HS-27A (cell line): ENCODE measurements at regions not wholly inside any gene's neighbourhood (a gene's known extent, or its start where the extent isn't known, plus 50 kb on each side); places are given as distances from the start of the nearest gene placed in this dataset.

ENCODE experiments used
- DNase-seq: peaks from one replicate; pipeline ENCODE4 v3.0.0-alpha.2; 2012; ENCODE audit warnings: low read depth, missing footprints

DNA sequence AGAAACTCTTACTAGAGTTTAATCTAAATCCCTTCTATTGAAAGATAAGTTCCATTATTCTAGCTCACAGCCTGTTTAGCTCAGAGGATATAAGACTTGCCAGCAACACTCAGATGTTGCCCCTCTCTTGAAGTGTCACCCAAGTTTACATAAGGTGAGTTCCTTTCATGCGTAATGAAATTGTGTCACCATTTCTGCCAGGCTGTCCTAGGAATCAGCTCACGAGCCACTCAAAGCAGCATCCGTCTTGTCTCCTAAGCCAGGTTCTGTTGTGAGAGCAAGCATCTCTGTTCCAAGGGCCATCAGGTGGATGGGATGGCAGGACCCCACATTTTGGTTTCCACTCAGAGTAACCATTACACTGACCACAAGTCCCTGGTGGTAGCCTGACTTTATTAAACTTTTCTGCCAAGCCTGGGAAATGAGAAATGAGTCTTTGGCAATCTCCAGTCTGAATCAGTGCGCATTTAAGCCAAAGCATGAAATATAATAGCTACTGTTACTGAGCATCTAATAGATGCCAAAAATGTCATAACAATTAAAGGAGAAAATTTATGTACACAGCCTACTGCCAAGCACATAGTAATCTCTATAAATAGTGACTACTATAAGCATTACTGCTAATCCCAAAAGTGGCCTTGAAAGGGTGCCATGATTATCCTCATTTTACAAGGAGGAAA, 179.6 kb upstream of the MIR17HG start:
- DNase-seq: no peak

DNA sequence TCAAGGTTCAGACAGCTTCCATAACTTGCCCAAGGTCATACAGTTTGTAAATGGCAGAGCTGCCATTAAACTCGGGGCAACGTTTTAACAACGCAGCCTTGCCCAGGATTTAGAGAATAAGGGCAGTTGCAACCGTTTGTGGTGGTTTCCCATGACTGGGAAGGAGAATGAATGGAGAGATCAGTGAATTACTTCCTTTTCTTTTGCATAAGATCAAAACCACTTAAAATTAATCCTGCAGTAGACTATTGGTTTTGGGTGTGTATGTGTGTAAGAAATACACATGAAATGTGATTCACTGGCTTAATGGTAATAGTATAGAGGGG, 179.1 kb upstream of the MIR17HG start:
- DNase-seq: no peak

DNA sequence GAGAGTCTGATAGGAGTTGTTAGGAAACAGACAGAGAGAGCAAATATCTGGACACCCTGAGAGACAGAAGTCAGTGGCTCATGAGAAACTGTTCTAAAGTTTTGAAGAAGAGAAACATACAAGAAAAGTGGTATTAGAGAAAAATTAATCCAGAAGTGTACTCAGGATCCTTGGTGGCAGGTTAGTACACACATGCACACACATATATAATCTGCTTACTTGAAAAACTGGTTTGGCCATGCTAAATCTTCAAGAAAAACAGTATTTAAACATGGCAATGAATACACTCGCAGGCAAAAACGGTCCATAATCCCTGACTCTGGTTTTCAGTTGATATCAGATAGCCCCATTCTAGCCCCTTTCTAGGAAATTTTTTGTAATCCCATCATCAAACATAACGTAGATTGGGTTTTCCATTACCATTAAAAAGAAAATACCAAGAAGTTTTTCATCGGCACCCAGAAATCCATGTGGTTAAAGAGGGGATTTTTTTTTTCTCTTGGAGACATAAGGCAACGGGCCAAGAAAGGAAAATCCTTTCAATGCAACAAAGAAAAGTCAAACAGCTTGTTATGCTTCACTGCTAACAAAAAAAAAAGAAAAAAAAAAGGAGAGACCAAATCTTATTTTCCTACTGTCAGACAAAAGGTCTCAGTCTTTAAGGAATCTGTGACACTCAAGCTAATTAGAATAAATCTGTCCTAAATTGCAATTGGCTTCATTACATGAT, 178.0 kb upstream of the MIR17HG start:
- no peak for DNase-seq

DNA sequence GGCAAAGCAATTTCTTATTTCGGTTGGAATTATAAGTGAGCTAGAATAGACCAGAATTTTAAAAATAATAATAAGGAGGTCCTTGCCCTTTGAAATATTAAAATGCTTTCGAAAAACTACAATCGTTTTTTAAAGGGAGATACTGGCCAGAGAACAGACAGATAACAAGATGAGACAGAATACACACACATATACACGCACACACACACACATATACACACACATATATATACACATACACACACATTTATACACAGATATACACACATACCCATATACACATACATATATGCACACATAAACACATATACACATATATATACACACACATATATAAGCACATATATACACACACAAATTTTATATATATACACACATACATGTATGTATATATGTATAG, 175.3 kb upstream of the MIR17HG start:
- DNase-seq: no peak

DNA sequence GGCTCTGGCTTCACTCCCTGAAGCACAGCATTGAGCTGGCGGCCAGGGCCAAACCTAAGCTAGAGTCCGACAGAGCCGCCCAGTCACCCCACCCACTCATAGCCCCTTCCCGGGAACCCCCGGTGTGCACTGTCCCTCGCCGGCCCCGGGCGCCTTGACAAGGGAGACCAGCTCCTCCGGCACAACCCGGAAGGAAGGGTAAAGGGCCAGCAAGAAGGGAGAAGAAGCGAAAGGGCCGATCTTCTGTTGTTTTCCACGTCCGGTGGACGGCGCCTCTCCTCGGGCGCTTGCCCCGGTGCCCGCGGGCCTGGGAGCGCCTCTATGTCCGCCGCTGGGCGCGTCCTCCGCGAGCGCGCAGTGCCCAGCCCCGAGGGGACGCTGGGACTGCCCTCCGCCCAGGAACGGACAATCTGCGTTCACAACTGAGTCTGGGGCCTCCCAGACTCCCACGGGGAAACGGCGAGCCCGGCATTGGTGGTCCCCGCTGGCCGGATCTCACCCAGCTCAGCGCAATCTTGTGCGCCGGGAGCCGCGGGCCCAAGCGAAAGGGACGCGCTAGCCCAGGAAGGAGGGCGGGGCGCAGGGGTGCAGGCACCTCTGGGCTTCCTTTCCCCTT, 172.5 kb upstream of the MIR17HG start:
- no peak for DNase-seq

DNA sequence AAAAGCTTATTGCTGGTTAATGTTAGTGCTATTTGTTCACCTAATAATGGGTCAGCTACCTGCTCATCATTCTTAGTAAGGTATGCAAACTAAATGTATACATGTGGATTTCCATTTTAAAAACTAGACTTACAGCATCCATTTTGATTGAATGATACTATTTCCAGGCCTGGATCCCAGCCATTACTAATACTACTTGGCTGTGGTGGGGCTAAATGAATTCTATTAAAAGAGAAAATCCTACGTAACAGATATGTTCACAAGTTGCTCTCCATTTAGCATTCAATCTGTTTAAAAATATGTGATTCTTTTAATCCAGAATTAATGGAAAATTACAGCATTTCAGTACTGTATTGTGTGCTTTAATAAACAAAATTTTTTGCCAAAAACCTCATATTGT, 169.4 kb upstream of the MIR17HG start:
- DNase-seq: no peak

DNA sequence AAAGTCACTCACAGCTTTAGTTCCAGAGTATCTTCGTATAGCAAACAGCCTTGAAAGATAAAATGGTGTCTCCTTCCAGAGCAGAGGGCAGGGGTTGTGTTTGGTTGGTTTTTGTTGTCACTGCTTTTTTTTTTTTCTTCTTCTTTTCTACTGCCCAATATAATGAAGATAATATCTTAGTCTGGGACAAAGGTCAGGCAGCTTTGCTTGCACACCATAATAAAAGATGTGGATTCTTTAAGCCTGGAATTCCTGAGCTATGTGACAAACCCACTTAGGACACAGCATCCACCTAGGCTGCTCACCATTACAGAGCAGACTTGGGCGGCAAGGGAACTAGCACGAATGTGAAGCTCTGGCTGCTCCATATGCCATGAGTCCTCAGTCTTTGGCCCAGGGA, 165.6 kb upstream of the MIR17HG start:
- DNase-seq: no peak

DNA sequence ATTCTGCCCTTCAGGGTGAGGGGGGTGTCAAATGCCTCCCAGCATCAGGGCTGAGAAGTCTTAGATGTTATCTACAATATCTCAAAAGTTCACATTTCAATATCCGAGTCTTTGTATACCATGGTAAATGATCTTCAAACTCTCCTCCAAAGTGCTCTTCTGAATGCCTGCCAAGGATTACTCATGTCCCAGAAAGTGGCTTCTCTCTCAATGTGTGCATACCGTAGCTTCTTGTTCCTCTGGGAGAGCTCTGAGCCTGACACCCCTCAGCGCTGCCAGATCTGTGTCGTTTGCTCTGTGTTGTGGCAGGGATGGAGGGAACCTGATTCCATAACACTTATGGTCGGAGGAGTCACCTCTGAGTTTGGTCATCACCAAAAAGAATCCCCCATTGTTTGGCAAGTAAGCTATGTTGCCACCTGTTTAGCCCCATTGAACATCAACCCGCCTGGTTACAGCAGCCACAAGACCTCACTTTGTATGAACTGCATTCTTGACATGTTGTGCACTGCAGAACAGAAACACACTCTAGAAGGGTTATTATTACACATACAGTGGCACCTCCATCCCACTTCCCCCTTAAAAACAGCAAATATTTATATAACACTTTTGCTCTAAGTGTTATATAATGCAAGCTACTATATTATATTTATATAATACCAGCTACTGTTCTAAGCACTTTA, 163.1 kb upstream of the MIR17HG start:
- DNase-seq: no peak

DNA sequence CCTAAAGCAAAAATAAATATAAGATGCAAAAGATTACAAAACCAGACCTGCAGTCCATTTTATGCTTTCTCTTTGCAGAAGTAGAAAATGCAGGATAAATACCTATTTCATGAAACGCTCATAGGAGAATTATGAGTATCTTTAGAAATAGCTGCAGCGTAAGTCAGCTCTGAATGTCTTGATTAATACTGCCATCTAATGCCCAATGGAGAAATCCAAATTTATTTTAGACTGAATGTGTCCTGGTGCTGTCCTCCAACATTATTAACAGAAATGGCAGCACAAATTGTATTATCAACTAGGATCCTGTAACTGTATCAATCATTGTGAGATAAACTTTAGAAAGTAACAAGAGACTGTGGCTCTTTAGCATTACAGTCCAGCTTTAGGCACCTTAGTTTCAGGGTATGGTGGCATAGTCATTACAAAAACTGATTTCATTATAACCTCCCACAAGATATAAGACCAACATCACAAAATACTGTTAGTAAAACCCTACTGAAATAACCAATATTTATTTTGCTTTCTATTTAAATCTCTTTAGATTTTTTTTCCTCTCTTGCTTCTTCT, 162.1 kb upstream of the MIR17HG start:
- DNase-seq: no peak

DNA sequence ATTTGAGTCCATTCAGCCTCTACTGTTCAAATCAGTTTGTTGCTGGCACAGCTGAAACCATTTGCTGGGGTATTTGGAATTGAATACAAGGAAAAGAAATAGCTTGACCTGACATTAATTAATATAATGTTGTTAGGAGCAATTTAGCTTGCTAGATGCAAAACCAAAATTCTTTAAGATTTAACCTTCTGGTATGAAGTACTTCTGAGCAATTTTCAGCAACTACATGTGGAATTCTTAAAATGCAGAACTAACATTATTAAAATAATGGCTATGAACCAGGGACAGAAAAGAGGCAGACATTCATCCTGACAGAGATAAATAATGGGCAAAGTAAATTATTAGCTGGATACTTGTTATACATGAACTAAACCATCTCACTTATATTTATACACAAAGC, 160.0 kb upstream of the MIR17HG start:
- no peak for DNase-seq

DNA sequence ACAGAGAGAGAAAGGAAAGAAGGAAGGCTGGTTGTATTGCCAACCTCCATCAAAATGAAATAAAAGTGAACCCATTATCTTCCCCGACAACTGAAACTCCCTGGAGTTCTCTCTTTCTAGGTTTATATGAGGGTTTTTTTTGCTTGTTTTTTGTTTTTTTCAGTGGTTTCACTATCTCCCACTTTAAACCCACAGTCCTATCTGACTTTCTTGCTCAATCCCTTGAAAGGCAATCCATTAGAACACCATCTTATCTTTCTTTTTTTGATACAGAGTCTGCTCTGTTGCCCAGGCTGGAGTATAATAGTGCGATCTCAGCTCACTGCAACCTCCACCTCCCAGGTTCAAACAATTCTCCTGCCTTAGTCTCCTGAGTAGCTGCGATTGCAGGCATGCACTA, 158.0 kb upstream of the MIR17HG start:
- no peak for DNase-seq

DNA sequence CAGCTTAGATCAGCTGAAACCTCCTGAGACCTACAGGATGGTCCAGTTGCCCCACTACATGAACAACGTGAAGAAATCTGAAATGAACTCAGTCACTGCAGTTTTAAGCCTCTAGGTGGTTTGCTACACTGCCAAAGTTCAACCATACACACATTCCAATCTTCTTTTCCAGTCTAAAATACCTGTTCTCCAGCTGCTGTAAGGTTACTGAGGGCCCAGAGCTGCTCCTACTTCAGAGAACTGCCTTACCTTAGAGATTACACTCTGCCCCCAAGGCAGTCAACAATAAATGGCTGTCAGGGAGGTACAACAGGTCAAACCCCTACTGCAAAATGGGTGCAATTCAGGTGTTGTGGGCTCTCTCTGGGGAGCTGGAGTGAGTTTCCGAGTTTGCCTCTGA, 154.1 kb upstream of the MIR17HG start:
- no peak for DNase-seq

DNA sequence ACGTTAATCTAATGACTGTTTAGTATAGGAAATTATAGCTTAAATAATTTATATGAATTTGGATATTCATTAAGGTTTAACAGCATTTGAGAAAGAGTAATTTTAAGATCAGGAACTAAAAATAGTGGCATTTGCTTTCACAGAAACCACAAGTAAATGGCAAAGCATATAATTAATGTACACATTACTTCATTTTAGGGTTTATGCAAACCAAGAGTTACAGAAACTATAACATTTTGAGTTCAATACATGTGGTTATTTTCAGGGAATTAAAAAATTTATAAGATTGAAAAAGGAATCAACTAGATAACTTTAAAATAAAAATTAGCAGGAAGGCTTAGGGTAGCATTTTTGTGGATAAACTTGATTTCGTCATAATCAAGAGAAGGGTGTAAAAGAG, 151.7 kb upstream of the MIR17HG start:
- DNase-seq: no peak

DNA sequence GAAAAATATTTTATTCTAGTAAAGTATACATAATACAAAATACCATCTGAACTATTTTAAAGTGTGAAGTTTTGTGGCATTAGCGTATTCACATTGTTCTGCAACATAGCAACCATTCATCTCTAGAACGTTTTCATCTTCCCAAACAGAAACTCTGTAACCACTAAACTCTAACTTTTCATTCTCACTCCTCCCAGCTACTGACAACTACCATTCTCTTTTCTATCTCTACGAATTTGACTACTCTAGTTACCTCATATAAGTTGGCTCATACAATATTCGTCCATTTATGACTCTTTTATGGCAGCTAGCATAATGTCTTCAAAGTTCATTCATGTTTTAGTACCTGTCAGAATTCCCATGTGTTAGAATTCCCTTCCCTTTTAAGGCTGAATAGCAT, 150.5 kb upstream of the MIR17HG start:
- DNase-seq: no peak

DNA sequence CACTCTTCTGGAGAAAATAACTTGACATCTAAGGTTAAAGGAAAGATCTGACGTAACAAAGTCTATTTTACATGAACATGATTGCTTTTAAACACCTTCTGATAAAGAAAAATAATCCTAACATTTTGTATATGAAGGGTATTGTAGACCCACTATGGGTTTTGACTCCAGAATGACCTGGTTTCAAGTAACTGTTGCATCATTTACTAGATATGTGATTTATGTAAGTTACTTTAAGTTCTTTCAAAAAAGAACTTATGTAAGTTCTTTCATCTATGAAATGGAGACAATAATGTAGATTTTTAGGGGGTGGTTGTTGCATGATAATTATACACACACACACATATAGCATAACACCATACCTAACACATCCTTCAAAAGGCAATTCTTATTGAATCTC, 147.6 kb upstream of the MIR17HG start:
- DNase-seq: no peak

DNA sequence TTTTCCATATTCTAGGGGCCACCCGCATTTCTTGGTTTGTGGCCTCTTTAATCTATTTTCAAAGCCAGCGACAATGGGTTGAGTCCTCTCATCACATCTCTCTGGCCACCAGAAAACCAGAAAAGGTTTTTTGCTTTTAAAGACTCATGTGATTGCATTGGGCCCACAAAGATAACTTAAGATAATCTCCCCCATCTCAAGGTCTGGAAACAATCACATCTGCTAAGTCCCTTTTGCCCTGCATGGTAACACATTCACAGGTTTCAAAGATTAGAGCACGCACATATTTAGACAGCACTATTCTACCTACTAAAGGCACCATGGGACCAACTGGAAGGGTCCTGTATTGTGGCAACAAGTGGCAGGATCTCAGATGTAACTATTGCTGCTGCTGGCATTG, 147.0 kb upstream of the MIR17HG start:
- no peak for DNase-seq

DNA sequence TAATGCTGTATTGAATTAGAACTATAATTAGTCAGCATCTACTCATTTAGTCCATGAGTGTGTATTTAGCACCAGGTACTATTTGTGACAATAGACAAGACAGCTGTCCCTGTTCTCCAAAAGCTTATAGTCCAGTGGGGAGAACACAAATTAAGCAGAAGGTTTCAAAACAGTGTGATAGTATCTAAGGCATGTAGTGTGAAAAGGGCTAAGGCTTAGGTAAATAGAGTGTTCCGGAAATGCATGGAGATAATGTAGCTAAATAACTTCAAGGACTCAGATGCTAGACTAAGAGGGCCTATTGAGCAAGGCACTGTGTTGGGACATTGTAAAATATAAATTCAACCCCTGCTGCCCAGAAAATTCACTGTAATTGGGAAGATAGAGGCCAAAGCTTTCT, 144.1 kb upstream of the MIR17HG start:
- no peak for DNase-seq

DNA sequence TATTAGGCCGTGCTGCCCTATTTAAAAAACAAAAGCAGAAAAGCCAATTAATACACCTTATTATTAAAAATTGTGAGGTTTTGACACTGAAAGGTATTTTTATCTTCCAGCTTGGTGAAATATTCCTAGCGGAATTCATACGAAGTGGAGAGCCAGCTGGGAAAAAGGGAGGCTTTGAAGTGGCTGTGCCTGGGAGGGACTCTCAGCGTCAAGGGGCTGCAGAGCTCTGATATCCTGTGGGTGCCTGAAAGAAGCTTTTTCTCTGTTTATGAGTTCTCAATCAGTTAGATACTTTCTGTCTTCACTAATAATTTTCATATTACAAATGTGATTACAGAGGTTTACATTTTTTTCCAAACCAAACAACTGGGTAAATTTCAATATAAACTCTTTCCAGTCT, 140.2 kb upstream of the MIR17HG start:
- no peak for DNase-seq

DNA sequence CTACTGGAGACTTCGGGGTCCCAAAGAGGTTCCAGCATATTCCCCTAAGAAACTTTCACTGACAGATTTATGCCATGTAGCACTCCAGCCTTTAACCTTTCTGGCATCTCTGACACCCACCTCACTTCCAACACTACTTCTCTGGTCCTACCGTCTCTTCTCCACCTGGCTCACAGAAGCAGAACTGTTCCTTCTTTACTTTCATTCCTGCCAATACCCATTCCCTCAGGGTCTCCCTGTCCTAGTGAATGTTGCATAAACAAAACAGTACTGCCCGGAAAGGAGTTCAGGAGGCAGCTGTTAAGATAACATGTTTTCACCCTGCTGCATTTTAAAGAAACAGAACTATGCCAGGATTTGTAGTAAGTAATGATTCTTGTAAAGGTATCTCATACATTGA, 136.0 kb upstream of the MIR17HG start:
- DNase-seq: no peak

DNA sequence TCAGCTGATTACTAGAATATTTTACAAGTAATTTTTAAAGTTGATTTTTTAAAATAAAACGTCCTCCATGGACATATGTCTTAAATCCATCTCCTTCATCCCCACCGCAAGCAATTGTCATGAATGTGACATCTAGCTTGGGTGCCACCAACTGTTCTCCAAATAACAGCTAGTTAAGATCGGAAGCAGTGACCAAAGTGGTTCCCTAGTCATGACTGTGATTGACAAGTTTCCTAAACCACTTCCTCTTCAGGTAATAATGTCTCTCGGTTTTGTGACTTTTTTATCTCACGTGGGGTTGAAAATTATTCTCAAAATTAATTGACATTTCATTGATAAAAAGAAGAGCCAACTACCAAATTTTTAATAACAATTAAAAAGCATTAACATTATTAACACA, 135.3 kb upstream of the MIR17HG start:
- DNase-seq: no peak

DNA sequence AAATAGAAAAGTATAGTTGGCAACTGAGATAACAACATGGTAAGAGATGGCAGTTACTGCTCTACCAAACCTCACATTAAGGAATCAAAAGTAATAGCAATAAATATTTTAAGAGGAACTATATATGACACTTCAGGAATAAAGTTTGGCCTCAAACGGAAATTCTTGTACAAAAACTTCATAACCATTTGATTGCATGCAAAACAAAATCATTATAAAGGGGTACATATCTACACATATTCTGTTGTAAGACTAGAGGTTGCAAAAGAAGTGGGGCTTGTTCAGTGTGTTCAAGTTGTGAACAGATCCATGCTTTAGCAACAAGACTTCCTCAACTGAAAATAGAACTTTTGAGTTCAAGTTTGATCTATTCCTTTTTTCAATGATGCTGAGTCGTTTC, 133.5 kb upstream of the MIR17HG start:
- DNase-seq: no peak

DNA sequence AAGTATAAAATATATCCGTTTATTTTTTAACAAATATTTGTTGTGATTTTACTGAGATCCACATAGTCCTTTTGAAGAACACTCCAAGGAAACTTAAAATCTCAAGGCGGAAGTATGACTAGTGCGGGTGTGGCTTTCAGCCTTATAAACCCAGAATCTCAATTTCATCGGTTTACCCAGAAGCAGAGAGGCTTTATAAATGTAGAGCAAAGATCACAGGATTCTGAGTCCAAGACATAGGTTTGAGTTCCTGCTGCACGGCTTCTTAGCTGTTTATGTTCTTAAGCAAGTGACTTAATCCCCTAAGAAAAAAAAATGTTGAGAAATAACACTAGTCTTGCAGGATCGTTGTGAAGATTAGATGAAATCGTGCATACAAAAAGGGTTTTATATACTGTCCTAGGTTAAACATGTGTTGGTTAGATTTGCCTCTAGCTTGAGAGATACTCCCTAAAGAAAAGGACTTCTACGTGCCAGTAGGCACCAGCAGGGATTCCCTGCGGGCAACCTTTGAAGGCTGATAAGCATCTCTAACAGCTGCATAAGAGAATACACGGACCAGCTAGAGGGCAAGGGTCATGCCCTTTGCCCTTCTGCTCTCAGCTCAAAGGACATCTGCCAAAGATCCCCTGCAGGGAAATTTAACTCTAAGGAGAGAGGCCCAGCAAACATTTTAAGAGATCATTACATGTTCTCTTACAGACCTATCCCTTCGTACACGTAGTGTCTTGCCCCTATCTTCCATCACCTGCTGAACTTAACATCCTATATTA, 130.4 kb upstream of the MIR17HG start:
- no peak for DNase-seq
